Activated CD8-positive, alpha-beta memory T cell treated with anti-CD3 and anti-CD28 coated beads, Interleukin-2, amount 50 U/mL, for 24 hours (primary cell): ENCODE measurements at regions not wholly inside any gene's neighbourhood (a gene's known extent, or its start where the extent isn't known, plus 50 kb on each side); places are given as distances from the start of the nearest gene placed in this dataset.

Experiments used
- DNase-seq: peaks from one replicate; pipeline ENCODE4 v3.0.0-alpha.2; 2020; ENCODE audit errors: extremely low read depth

- no peak for DNase-seq
Observed at GRCh38 chr9:28206280-28206679, 633.0 kb upstream of the C9orf72 start.

- DNase-seq = no peak
Observed at GRCh38 chr9:28207657-28208056, 634.4 kb upstream of the C9orf72 start.

GRCh38 chr9:28209130-28209529 is 635.8 kb upstream of the C9orf72 start:
- DNase-seq = no peak

GRCh38 chr9:28212979-28213378 is 639.7 kb upstream of the C9orf72 start:
- no peak for DNase-seq

GRCh38 chr9:28215536-28216299 is 642.4 kb upstream of the C9orf72 start:
- no peak for DNase-seq

- DNase-seq = no peak
Observed at GRCh38 chr9:28232686-28233085, 659.4 kb upstream of the C9orf72 start.

- no peak for DNase-seq
Observed at GRCh38 chr9:28234133-28234893, 661.0 kb upstream of the C9orf72 start.

GRCh38 chr9:28234894-28235277 is 661.6 kb upstream of the C9orf72 start:
- DNase-seq = no peak

- DNase-seq = no peak
Observed at GRCh38 chr9:28249424-28249823, 676.1 kb upstream of the C9orf72 start.

- no peak for DNase-seq
Observed at GRCh38 chr9:28255174-28255573, 681.9 kb upstream of the C9orf72 start.

- no peak for DNase-seq
Observed at GRCh38 chr9:28260330-28260729, 687.0 kb upstream of the C9orf72 start.

GRCh38 chr9:28264368-28264767 is 691.1 kb upstream of the C9orf72 start:
- no peak for DNase-seq

- no peak for DNase-seq
Observed at GRCh38 chr9:28267351-28267750, 694.1 kb upstream of the C9orf72 start.

- DNase-seq = no peak
Observed at GRCh38 chr9:28270156-28270555, 696.9 kb upstream of the C9orf72 start.

- DNase-seq = no peak
Observed at GRCh38 chr9:28272127-28272526, 698.8 kb upstream of the C9orf72 start.

- DNase-seq = no peak
Observed at GRCh38 chr9:28287455-28287854, 714.2 kb upstream of the C9orf72 start.

GRCh38 chr9:28289746-28290145 is 716.5 kb upstream of the C9orf72 start:
- DNase-seq = no peak

- DNase-seq = no peak
Observed at GRCh38 chr9:28293369-28294090, 720.2 kb upstream of the C9orf72 start.

- DNase-seq = no peak
Observed at GRCh38 chr9:28301281-28301680, 728.0 kb upstream of the C9orf72 start.

- DNase-seq = no peak
Observed at GRCh38 chr9:28317745-28318144, 744.5 kb upstream of the C9orf72 start.

GRCh38 chr9:28318515-28318914 is 745.2 kb upstream of the C9orf72 start:
- no peak for DNase-seq

GRCh38 chr9:28319981-28320380 is 746.7 kb upstream of the C9orf72 start:
- DNase-seq = no peak

- DNase-seq = no peak
Observed at GRCh38 chr9:28320616-28321015, 747.3 kb upstream of the C9orf72 start.
